HUES6 (cell line): ENCODE measurements at regions not wholly inside any gene's neighbourhood (a gene's known extent, or its start where the extent isn't known, plus 50 kb on each side); places are given as distances from the start of the nearest gene placed in this dataset.

Experiments
- H3K27ac ChIP-seq: 2 replicates; pipeline ENCODE4 v1.7.0; 2013; ENCODE audit warnings: low read depth, mild to moderate bottlenecking, low read length, inconsistent platforms
- H3K27me3 ChIP-seq: 2 replicates; pipeline ENCODE4 v1.6.1; 2013; ENCODE audit warnings: low read length; ENCODE audit not compliant: control insufficient read depth, insufficient read depth
- H3K36me3 ChIP-seq: 2 replicates; pipeline ENCODE4 v1.6.1; 2013; ENCODE audit warnings: low read length; ENCODE audit not compliant: control insufficient read depth, insufficient read depth
- H3K4me1 ChIP-seq: 2 replicates; pipeline ENCODE4 v1.6.1; 2013; ENCODE audit warnings: low read length; ENCODE audit not compliant: control insufficient read depth, insufficient read depth
- H3K4me3 ChIP-seq: 2 replicates; pipeline ENCODE4 v1.5.1; 2013; ENCODE audit warnings: low read depth, low read length
- H3K9ac ChIP-seq: one replicate; pipeline ENCODE4 v1.6.1; 2013; ENCODE audit warnings: mild to moderate bottlenecking, low read length
- H3K9me3 ChIP-seq: 2 replicates; pipeline ENCODE4 v1.6.1; 2013; ENCODE audit warnings: low read depth, low read length; ENCODE audit not compliant: control insufficient read depth, insufficient read depth

DNA sequence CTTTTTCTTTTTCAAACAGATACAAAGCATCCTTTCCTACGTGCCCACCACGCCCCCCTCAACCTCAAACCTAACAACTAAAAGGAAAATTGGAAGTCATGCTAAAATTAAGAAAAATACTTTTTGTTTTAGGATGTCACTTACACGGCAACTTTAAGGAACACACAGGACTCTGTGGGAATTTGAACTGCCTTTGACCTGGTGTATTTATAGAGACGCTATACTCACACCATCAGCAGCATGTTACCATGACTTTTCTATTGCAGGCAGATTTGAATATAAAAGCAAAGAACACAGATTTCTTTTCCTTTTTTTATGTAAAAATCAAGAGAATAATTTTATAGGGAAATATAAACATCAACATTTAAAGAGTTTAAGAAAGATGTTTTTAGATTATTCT lies 198.2 kb downstream of the SIPA1L2 start:
- H3K9me3 ChIP-seq: no peaks in the 10 kb centered on the region
- no peaks in the 10 kb centered on the region for H3K4me1 ChIP-seq
- peaks cover 53% of the 10 kb centered on the region for H3K36me3 ChIP-seq
- H3K27me3 ChIP-seq: no peaks in the 10 kb centered on the region
- no peak overlapping the region for H3K9ac ChIP-seq
- no peak overlapping the region for H3K27ac ChIP-seq
- H3K4me3 ChIP-seq: no peak overlapping the region

DNA sequence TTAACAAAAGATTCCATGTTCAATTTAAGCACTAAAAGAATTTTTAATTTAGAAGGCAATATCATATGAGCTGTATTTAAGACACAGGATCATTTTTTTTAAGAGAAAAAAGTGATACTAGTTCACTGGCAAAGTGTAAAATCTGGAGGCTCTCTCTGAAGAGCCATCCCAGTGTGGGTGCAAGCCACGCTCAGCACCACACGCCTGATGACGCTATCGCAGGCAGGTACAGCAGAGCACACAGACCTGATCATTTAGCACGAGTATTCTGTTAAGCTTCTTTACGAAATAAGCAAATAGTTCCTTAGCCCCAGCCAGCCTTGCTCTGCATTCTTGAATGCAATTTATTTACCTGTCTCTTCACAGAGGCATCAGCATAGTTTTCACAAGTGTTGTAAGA lies 198.6 kb downstream of the SIPA1L2 start:
- Histone ChIP-seq H3K27me3 (no peaks in the 10 kb centered on the region), H3K36me3 (peaks cover 54% of the 10 kb centered on the region), H3K4me3 (no peak overlapping the region), H3K9ac (no peak overlapping the region), H3K9me3 (no peaks in the 10 kb centered on the region), H3K4me1 (no peaks in the 10 kb centered on the region), H3K27ac (no peak overlapping the region)

DNA sequence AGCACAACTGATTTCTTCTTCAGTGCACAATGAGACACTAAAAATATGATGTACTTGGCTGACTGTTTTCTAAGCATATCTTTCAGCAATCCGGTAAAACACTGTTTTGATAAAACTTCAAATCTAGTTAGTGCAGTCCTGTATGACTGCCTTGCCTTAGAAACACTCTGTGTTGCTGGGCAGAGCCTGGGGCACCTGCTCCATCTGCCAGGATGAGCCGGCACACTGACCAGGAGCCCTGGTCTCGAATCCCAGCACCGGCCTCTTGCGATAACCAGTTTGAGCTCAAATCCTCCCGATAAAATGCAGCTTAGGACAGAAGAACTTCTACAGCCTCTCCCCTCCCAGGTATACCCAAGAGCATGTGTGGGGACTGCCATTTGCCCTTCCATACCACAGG lies 199.5 kb downstream of the SIPA1L2 start:
- H3K4me3 ChIP-seq: no peak overlapping the region
- H3K36me3 ChIP-seq: peaks cover 54% of the 10 kb centered on the region
- no peaks in the 10 kb centered on the region for H3K4me1 ChIP-seq
- H3K27ac ChIP-seq: no peak overlapping the region
- H3K27me3 ChIP-seq: no peaks in the 10 kb centered on the region
- no peaks in the 10 kb centered on the region for H3K9me3 ChIP-seq
- no peak overlapping the region for H3K9ac ChIP-seq

- no peaks in the 10 kb centered on the region for H3K27me3 ChIP-seq
Observed at GRCh38 chr1:232428786-232429530, 201.0 kb downstream of the SIPA1L2 start.

GRCh38 chr1:232428036-232428645 lies 201.8 kb downstream of the SIPA1L2 start:
- Histone ChIP-seq H3K4me1 (no peaks in the 10 kb centered on the region), H3K4me3 (no peak overlapping the region), H3K27me3 (no peaks in the 10 kb centered on the region), H3K27ac (no peak overlapping the region), H3K9ac (no peak overlapping the region), H3K9me3 (no peaks in the 10 kb centered on the region), H3K36me3 (peaks cover 60% of the 10 kb centered on the region)

More at GRCh38 chr1:232428786-232429530, 201.0 kb downstream of the SIPA1L2 start:
- Histone ChIP-seq H3K36me3 (peaks cover 52% of the 10 kb centered on the region), H3K27ac (no peak overlapping the region), H3K9me3 (no peaks in the 10 kb centered on the region), H3K4me1 (no peaks in the 10 kb centered on the region), H3K4me3 (no peak overlapping the region), H3K9ac (no peak overlapping the region)

DNA sequence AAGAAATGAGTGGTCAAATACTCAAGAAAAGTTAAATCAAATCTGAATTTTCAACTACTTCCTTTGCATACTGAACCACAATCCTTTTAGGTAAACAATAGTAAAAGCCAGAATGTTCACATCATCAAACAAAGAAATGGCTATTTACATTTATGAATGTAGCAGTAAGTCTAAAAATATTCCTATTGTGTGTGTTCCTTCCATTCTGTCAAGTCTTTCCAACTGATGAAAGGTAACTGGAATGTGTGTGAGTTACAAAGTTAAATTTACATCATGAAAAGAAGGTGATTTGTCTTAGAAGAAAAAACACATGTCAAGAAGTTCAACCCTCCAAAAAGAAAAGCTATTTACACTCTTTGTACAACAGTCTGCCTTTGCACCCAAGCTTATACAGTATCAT lies 203.1 kb downstream of the SIPA1L2 start:
- H3K4me3 ChIP-seq: no peak overlapping the region
- H3K9me3 ChIP-seq: no peaks in the 10 kb centered on the region
- no peaks in the 10 kb centered on the region for H3K27me3 ChIP-seq
- H3K4me1 ChIP-seq: no peaks in the 10 kb centered on the region
- H3K27ac ChIP-seq: no peak overlapping the region
- H3K36me3 ChIP-seq: peaks cover 62% of the 10 kb centered on the region
- H3K9ac ChIP-seq: no peak overlapping the region

GRCh38 chr1:232425421-232425820 lies 204.5 kb downstream of the SIPA1L2 start:
- H3K36me3 ChIP-seq: peaks cover 63% of the 10 kb centered on the region

DNA sequence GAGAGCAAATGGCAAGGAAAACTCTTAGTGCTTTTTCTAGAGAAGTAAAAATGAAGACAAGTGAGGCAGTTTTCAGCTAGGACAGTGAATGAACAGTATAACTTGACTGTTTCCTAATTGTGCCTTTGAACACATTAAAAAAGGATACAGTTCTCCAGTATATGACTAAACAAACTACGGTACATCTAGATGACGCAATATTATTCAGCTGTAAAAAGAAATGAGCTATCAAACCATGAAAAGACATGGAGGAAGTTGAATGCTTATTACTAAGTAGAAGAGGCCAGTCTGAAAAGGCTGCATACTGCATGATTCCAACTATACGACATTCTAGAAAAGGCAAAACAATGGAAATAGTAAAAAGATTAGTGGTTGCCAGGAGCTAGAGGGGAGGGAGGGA lies 206.3 kb downstream of the SIPA1L2 start:
- H3K4me1 ChIP-seq: no peaks in the 10 kb centered on the region
- H3K36me3 ChIP-seq: peaks cover 73% of the 10 kb centered on the region

More at GRCh38 chr1:232425421-232425820, 204.5 kb downstream of the SIPA1L2 start:
- H3K4me1 ChIP-seq: no peaks in the 10 kb centered on the region
- H3K27ac ChIP-seq: no peak overlapping the region
- no peak overlapping the region for H3K9ac ChIP-seq
- H3K9me3 ChIP-seq: no peaks in the 10 kb centered on the region
- no peaks in the 10 kb centered on the region for H3K27me3 ChIP-seq
- no peak overlapping the region for H3K4me3 ChIP-seq

GRCh38 chr1:232422898-232423297 lies 207.0 kb downstream of the SIPA1L2 start:
- Histone ChIP-seq H3K36me3 (peaks cover 73% of the 10 kb centered on the region), H3K27me3 (no peaks in the 10 kb centered on the region), H3K27ac (no peak overlapping the region), H3K9me3 (no peaks in the 10 kb centered on the region), H3K4me3 (no peak overlapping the region), H3K4me1 (no peaks in the 10 kb centered on the region), H3K9ac (no peak overlapping the region)

More for the DNA sequence above, 206.3 kb downstream of the SIPA1L2 start:
- Histone ChIP-seq H3K4me3 (no peak overlapping the region), H3K27ac (no peak overlapping the region), H3K9me3 (no peaks in the 10 kb centered on the region), H3K27me3 (no peaks in the 10 kb centered on the region), H3K9ac (no peak overlapping the region)

GRCh38 chr1:232422098-232422497 lies 207.8 kb downstream of the SIPA1L2 start:
- no peak overlapping the region for H3K9ac ChIP-seq
- no peak overlapping the region for H3K27ac ChIP-seq

DNA sequence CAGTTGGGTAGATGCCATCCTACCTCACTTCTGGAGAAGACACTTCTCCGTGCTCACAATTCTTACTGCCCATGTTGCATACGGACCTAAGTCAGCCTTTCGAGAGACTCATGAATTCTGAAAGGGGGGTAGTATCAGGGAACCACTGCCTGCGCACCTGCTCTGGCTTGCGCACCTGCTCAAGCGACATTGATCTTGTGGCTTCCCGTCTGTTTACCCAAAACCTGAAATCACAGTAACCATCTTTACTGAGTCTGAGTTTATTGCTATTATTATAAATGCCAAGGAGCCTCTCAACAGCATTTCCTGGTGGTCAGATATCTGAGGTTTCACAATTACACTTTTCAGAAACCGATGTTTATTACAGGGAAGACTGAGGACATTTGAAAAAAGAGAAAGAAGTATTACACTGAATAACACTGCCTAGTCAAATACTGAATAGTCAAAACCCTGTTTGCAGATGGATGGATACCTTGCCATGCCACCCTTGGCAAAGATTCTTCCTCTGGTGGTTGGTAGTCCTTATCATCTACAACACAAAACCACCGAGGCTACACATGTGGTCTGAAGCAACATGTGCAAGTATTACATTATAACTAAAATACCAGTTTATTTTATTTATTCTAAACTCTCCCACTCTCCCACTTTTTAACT lies 208.7 kb downstream of the SIPA1L2 start:
- H3K9me3 ChIP-seq: no peaks in the 10 kb centered on the region
- no peaks in the 10 kb centered on the region for H3K4me1 ChIP-seq
- peaks cover 62% of the 10 kb centered on the region for H3K36me3 ChIP-seq
- no peak overlapping the region for H3K4me3 ChIP-seq
- no peaks in the 10 kb centered on the region for H3K27me3 ChIP-seq
- no peak overlapping the region for H3K9ac ChIP-seq
- no peak overlapping the region for H3K27ac ChIP-seq

More at GRCh38 chr1:232422098-232422497, 207.8 kb downstream of the SIPA1L2 start:
- no peaks in the 10 kb centered on the region for H3K27me3 ChIP-seq
- peaks cover 65% of the 10 kb centered on the region for H3K36me3 ChIP-seq
- no peaks in the 10 kb centered on the region for H3K9me3 ChIP-seq
- no peak overlapping the region for H3K4me3 ChIP-seq
- H3K4me1 ChIP-seq: no peaks in the 10 kb centered on the region
